SK-N-SH treated with all-trans-retinoic acid at 6 μM for 48 hours (cell line): ENCODE measurements at regions not wholly inside any gene's neighbourhood (a gene's known extent, or its start where the extent isn't known, plus 50 kb on each side); places are given as distances from the start of the nearest gene placed in this dataset.

Experiments
- ATAC-seq: fragments of 200-7000 bp; cut with Tn5 transposase; 3 replicates; pipeline ENCODE4 v1.9.1; 2020; ENCODE audit warnings: mild to moderate bottlenecking, moderate library complexity
- ARNTL ChIP-seq: fragments of 450-650 bp; formaldehyde crosslinking; IDR thresholded peaks from 2 replicates; pipeline ENCODE4 v1.5.0; 2020; ENCODE audit warnings: low read depth, mild to moderate bottlenecking, moderate library complexity, borderline replicate concordance
- BACH2 ChIP-seq: fragments of 250-450 bp; sonication (Bioruptor Pico); IDR thresholded peaks from 2 replicates; pipeline ENCODE4 v1.9.0; 2021; ENCODE audit warnings: mild to moderate bottlenecking, borderline replicate concordance
- CSRNP3 ChIP-seq: fragments of 250-450 bp; sonication (Bioruptor Pico); IDR thresholded peaks from 2 replicates; pipeline ENCODE4 v1.5.1; 2021; ENCODE audit warnings: mild to moderate bottlenecking, moderate library complexity
- GLIS3 ChIP-seq: fragments of 250-450 bp; sonication (Bioruptor Pico); IDR thresholded peaks from 2 replicates; pipeline ENCODE4 v1.5.0; 2020; ENCODE audit warnings: mild to moderate bottlenecking, moderate library complexity
- ISL1 ChIP-seq: fragments of 250-450 bp; sonication (Bioruptor Pico); IDR thresholded peaks from 2 replicates; pipeline ENCODE4 v2.1.2; 2022; ENCODE audit warnings: mild to moderate bottlenecking, moderate library complexity
- OSR1 ChIP-seq: fragments of 250-450 bp; sonication (Bioruptor Pico); IDR thresholded peaks from 2 replicates; pipeline ENCODE4 v1.8.0; 2022; ENCODE audit warnings: moderate library complexity, mild to moderate bottlenecking, inconsistent platforms
- PATZ1 ChIP-seq: fragments of 250-450 bp; sonication (Bioruptor Pico); IDR thresholded peaks from 2 replicates; pipeline ENCODE4 v1.8.0; 2020; ENCODE audit warnings: mild to moderate bottlenecking, moderate library complexity, borderline replicate concordance
- POU6F1 ChIP-seq: fragments of 250-450 bp; sonication (Bioruptor Pico); IDR thresholded peaks from 2 replicates; pipeline ENCODE4 v1.8.0; 2021; ENCODE audit warnings: low read depth, mild to moderate bottlenecking, moderate library complexity, borderline replicate concordance
- PPARA ChIP-seq: fragments of 250-450 bp; sonication (Bioruptor Pico); IDR thresholded peaks from 2 replicates; pipeline ENCODE4 v1.5.0; 2020; ENCODE audit warnings: mild to moderate bottlenecking, borderline replicate concordance
- RARB ChIP-seq: fragments of 250-450 bp; sonication (Bioruptor Pico); IDR thresholded peaks from 2 replicates; pipeline ENCODE4 v1.8.0; 2021; ENCODE audit warnings: mild to moderate bottlenecking, moderate library complexity
- SNAI2 ChIP-seq: fragments of 250-450 bp; sonication (Bioruptor Pico); IDR thresholded peaks from 2 replicates; pipeline ENCODE4 v1.5.0; 2020; ENCODE audit warnings: mild to moderate bottlenecking, moderate library complexity
- TCF4 ChIP-seq: fragments of 250-450 bp; sonication (Bioruptor Pico); IDR thresholded peaks from 2 replicates; pipeline ENCODE4 v1.8.0; 2021; ENCODE audit warnings: mild to moderate bottlenecking, moderate library complexity, borderline replicate concordance
- TOX ChIP-seq: fragments of 250-450 bp; sonication (Bioruptor Pico); IDR thresholded peaks from 2 replicates; pipeline ENCODE4 v1.8.0; 2021; ENCODE audit warnings: mild to moderate bottlenecking, moderate library complexity, borderline replicate concordance
- TSHZ2 ChIP-seq: fragments of 250-450 bp; sonication (Bioruptor Pico); IDR thresholded peaks from 2 replicates; pipeline ENCODE4 v1.5.0; 2020; ENCODE audit warnings: mild to moderate bottlenecking, moderate library complexity
- ZC3H10 ChIP-seq: fragments of 250-450 bp; sonication (Bioruptor Pico); IDR thresholded peaks from 2 replicates; pipeline ENCODE4 v1.5.1; 2021; ENCODE audit warnings: mild to moderate bottlenecking, moderate library complexity
- ZFP3 ChIP-seq: fragments of 250-450 bp; sonication (Bioruptor Pico); IDR thresholded peaks from 2 replicates; pipeline ENCODE4 v1.5.0; 2020; ENCODE audit warnings: mild to moderate bottlenecking, moderate library complexity
- ZNF565 ChIP-seq: fragments of 450-650 bp; formaldehyde crosslinking; conservative IDR thresholded peaks from 2 replicates; pipeline ENCODE4 v1.5.0; 2020; ENCODE audit warnings: low read depth, mild to moderate bottlenecking, moderate library complexity
- ZNF70 ChIP-seq: fragments of 450-650 bp; formaldehyde crosslinking; IDR thresholded peaks from 2 replicates; pipeline ENCODE4 v1.5.0; 2020; ENCODE audit warnings: mild to moderate bottlenecking, moderate library complexity
- TF ChIP-seq, protein P1 (sequence below): fragments of 250-450 bp; sonication (Bioruptor Pico); IDR thresholded peaks from 2 replicates; pipeline ENCODE4 v1.5.1; 2020; ENCODE audit warnings: low read depth, mild to moderate bottlenecking, moderate library complexity

DNA sequence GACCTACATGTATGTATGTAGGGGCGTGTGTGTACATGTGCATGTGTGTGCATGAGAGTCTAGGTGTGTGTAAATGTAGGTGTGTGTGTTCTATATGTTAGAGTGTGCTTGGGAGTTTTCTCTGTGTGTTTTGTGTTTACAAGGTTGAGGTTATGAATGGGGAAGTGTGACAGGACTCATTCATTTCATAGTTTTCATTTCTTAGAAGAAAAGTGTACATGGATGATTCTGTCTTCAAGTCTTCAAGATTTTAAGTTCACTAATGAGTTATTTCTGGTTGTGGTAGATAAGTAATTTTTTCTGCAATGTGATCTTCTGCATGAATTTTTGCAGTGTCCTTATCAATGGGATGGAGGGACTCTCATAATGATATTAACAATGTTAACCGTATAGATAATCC lies 118.2 kb upstream of the SLC10A2 start (continued):
- no peak for TF ChIP-seq POU6F1 (CRISPR knock-in tag)
- no peak for TF ChIP-seq GLIS3 (CRISPR knock-in tag)
- TF ChIP-seq ZFP3 (CRISPR knock-in tag): no peak
- TF ChIP-seq ZC3H10 (CRISPR knock-in tag): no peak

- no peak for TF ChIP-seq PATZ1
- TF ChIP-seq SNAI2 (CRISPR knock-in tag): no peak
- no peak for TF ChIP-seq OSR1 (CRISPR knock-in tag)
- no peak for TF ChIP-seq POU6F1 (CRISPR knock-in tag)
- TF ChIP-seq, protein P1, sequence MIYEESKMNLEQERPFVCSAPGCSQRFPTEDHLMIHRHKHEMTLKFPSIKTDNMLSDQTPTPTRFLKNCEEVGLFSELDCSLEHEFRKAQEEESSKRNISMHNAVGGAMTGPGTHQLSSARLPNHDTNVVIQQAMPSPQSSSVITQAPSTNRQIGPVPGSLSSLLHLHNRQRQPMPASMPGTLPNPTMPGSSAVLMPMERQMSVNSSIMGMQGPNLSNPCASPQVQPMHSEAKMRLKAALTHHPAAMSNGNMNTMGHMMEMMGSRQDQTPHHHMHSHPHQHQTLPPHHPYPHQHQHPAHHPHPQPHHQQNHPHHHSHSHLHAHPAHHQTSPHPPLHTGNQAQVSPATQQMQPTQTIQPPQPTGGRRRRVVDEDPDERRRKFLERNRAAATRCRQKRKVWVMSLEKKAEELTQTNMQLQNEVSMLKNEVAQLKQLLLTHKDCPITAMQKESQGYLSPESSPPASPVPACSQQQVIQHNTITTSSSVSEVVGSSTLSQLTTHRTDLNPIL (CRISPR knock-in tag): no peak
- TF ChIP-seq ARNTL (CRISPR knock-in tag): no peak
- no peak for TF ChIP-seq TSHZ2 (CRISPR knock-in tag)
- no peak for TF ChIP-seq ZFP3 (CRISPR knock-in tag)
- TF ChIP-seq ZNF70 (CRISPR knock-in tag): no peak
- no peak for TF ChIP-seq ISL1 (CRISPR knock-in tag)
- no peak for TF ChIP-seq GLIS3 (CRISPR knock-in tag)
- TF ChIP-seq BACH2: no peak
- no peak for TF ChIP-seq ZNF565 (CRISPR knock-in tag)
- no peak for TF ChIP-seq TOX (CRISPR knock-in tag)
- no peak for TF ChIP-seq TCF4 (CRISPR knock-in tag)
- no peak for TF ChIP-seq CSRNP3 (CRISPR knock-in tag)
- TF ChIP-seq RARB (CRISPR knock-in tag): no peak
- no peak for TF ChIP-seq ZC3H10 (CRISPR knock-in tag)
- TF ChIP-seq PPARA: no peak
- ATAC-seq: no peak
These were observed 113.0 kb upstream of the SLC10A2 start for GRCh38 chr13:103178986-103179943.
